ENCODE measurements at regions not wholly inside any gene's neighbourhood (a gene's known extent, or its start where the extent isn't known, plus 50 kb on each side); places are given as distances from the start of the nearest gene placed in this dataset.

GRCh38 chr2:236847023-236847422 is 238.7 kb upstream of the COPS8 start:
- in situ Hi-C loops (cut with HindIII; ENCODE audit: low sequenced_read_pairs): no loop called here
- no peak for DNase-seq (ENCODE audit: low read depth, low spot score)
- no peak overlapping the region for H3K4me3 ChIP-seq (ENCODE audit: low read depth, low read length)
- TF ChIP-seq, protein P1, sequence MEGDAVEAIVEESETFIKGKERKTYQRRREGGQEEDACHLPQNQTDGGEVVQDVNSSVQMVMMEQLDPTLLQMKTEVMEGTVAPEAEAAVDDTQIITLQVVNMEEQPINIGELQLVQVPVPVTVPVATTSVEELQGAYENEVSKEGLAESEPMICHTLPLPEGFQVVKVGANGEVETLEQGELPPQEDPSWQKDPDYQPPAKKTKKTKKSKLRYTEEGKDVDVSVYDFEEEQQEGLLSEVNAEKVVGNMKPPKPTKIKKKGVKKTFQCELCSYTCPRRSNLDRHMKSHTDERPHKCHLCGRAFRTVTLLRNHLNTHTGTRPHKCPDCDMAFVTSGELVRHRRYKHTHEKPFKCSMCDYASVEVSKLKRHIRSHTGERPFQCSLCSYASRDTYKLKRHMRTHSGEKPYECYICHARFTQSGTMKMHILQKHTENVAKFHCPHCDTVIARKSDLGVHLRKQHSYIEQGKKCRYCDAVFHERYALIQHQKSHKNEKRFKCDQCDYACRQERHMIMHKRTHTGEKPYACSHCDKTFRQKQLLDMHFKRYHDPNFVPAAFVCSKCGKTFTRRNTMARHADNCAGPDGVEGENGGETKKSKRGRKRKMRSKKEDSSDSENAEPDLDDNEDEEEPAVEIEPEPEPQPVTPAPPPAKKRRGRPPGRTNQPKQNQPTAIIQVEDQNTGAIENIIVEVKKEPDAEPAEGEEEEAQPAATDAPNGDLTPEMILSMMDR (IDR thresholded peaks at IDR 0.05; ENCODE audit: low read depth, low read length): no peak

- TF ChIP-seq, protein P1 (IDR thresholded peaks at IDR 0.05; ENCODE audit: low read depth, low read length): no peak
- H3K4me3 ChIP-seq (ENCODE audit: low read depth, low read length): no peak overlapping the region
- no peak for DNase-seq (ENCODE audit: low read depth, low spot score)
- in situ Hi-C loops (cut with HindIII; ENCODE audit: low sequenced_read_pairs): no loop called here
Observed at GRCh38 chr2:236847538-236848263, 238.0 kb upstream of the COPS8 start.

GRCh38 chr2:236848501-236848900 is 237.2 kb upstream of the COPS8 start:
- DNase-seq (ENCODE audit: low read depth, low spot score): no peak
- TF ChIP-seq, protein P1 (IDR thresholded peaks at IDR 0.05; ENCODE audit: low read depth, low read length): no peak
- no peak overlapping the region for H3K4me3 ChIP-seq (ENCODE audit: low read depth, low read length)
- in situ Hi-C loops (cut with HindIII; ENCODE audit: low sequenced_read_pairs): no loop called here

- no peak overlapping the region for H3K4me3 ChIP-seq (ENCODE audit: low read depth, low read length)
- TF ChIP-seq, protein P1 (IDR thresholded peaks at IDR 0.05; ENCODE audit: low read depth, low read length): no peak
- in situ Hi-C loops (cut with HindIII; ENCODE audit: low sequenced_read_pairs): no loop called here
- no peak for DNase-seq (ENCODE audit: low read depth, low spot score)
Observed at GRCh38 chr2:236849508-236849907, 236.2 kb upstream of the COPS8 start.

GRCh38 chr2:236849940-236850339 is 235.7 kb upstream of the COPS8 start:
- in situ Hi-C loops (cut with HindIII; ENCODE audit: low sequenced_read_pairs): no loop called here
- DNase-seq (ENCODE audit: low read depth, low spot score): no peak
- H3K4me3 ChIP-seq (ENCODE audit: low read depth, low read length): no peak overlapping the region
- TF ChIP-seq, protein P1 (IDR thresholded peaks at IDR 0.05; ENCODE audit: low read depth, low read length): no peak

DNA sequence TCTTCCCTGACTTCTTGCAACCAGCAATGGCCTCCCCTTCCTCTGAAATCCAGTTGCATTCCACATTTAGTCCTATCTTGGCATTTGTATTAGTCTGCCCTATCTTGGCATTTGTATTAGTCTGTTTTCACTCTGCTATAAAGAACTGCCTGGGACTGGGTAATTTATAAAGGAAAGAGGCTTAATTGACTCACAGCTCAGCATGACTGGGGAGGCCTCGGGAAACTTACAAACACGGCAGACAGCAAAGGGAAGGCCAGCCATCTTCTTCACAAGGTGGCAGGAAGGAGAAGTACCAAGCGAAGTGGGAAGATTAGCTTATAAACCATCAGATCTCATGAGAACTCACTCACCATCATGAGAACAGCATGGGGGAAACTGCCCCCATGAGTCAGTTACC is 234.5 kb upstream of the COPS8 start:
- in situ Hi-C loops (cut with HindIII; ENCODE audit: low sequenced_read_pairs): no loop called here

More for the DNA sequence above, 234.5 kb upstream of the COPS8 start:
- H3K4me3 ChIP-seq (ENCODE audit: low read depth, low read length): no peak overlapping the region
- DNase-seq (ENCODE audit: low read depth, low spot score): no peak
- TF ChIP-seq, protein P1 (IDR thresholded peaks at IDR 0.05; ENCODE audit: low read depth, low read length): no peak

Measured in astrocyte of the spinal cord (primary cell).